Adrenal gland (tissue), 9 donors: ENCODE measurements at regions not wholly inside any gene's neighbourhood (a gene's known extent, or its start where the extent isn't known, plus 50 kb on each side); places are given as distances from the start of the nearest gene placed in this dataset.

Experiments used
- DNase-seq, 7 donors: peaks; one replicate each; pipeline ENCODE4 v3.0.0-alpha.2; 2019 to 2020
- H3K27ac ChIP-seq, 5 donors: fragments of 200-600 bp; sonication (generic) in 4 of 5; 1 replicate in 3 of 5; 2 replicates in 2 of 5; pipeline versions ENCODE4 v1.5.1 to v1.8.0; 2016 to 2020; ENCODE audit warnings: mild to moderate bottlenecking in 1 of 5
- H3K27me3 ChIP-seq: fragments of 200-600 bp; 2 replicates; pipeline ENCODE4 v1.8.0; 2021
- H3K36me3 ChIP-seq, 2 donors: fragments of 200-600 bp; replicated peaks in 1 of 2; 1 replicate in 1 of 2; 2 replicates in 1 of 2; pipeline versions ENCODE4 v1.5.1 to v1.8.0; 2018 to 2022
- H3K4me1 ChIP-seq, 2 donors: fragments of 200-600 bp; replicated peaks in 1 of 2; 1 replicate in 1 of 2; 2 replicates in 1 of 2; pipeline versions ENCODE4 v1.5.1 to v1.8.0; 2018 to 2021
- H3K4me3 ChIP-seq, 4 donors: fragments of 200-600 bp; sonication (generic) in 3 of 4; one replicate each; pipeline ENCODE4 v1.5.1; 2016 to 2018
- H3K9me3 ChIP-seq, 3 donors: fragments of 200-600 bp; sonication (generic) in 1 of 3; replicated peaks in 1 of 3; 1 replicate in 2 of 3; 2 replicates in 1 of 3; pipeline versions ENCODE4 v1.5.1 to v1.8.0; 2016 to 2021
- POLR2A ChIP-seq, 2 donors: fragments of 450-650 bp; IDR thresholded peaks; one replicate each; pipeline ENCODE4 v1.6.1; 2017; ENCODE audit warnings: antibody characterized with exemption in 2 of 2, mild to moderate bottlenecking in 2 of 2, moderate library complexity in 1 of 2
- WGBS, 4 donors: extraction: QIAGEN DNeasy Blood & Tissue Kit in 2 of 4; methylation state at CpG; one replicate each; pipeline versions ENCODE4 v1.1.5 to v1.1.7; 2013 to 2017; 5-methylcytosine and 5-hydroxymethylcytosine counted together
- intact Hi-C, 2 donors: fragments of 100-400 bp; cut with DNase I; formaldehyde crosslinking; loops; one replicate each; pipeline versions ENCODE4 v1.14.1 to v1.15.0; 2022 to 2023
- TF ChIP-seq, protein P1 (sequence below), 6 experiments: fragments of 450-650 bp in 4 of 6; fragments of 200-600 bp in 2 of 6; sonication (generic) in 1 of 6; IDR thresholded peaks; 1 replicate in 5 of 6; 2 replicates in 1 of 6; pipeline versions ENCODE4 v1.5.1 to v1.8.0; 2016 to 2021; ENCODE audit warnings: antibody characterized with exemption in 6 of 6, mild to moderate bottlenecking in 2 of 6, moderate library complexity in 1 of 6
- donor health status: healthy with polysubstance abuse.
- donor health status: Bipolar disorder and iron deficiency.
- donor health status: DM: yes; HTN: yes; CAD: no.
- donor health status: DM: no; HTN: no; CAD: no.
- donor health status: DM: no; HTN: no; CAD: no.

DNA sequence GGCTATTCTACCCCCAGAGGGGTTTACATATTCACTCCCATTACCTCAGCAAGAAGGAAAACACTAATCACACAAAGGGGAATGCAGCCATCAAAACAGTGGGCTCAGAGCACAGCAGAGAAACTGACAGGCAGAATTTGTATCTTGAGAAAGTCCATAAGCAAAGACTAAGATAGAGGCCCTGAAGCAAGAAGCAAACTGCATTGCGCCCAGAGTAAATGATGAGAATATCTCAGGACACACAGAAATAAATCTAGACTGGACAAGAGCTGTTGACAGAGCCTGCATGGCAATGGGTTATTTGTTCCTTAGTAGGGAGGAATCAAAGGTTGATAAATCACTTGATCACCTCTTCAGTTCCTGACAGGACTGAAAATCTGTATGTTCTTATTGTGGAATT is 440.7 kb upstream of the CELF2 start:
- TF ChIP-seq, protein P1, sequence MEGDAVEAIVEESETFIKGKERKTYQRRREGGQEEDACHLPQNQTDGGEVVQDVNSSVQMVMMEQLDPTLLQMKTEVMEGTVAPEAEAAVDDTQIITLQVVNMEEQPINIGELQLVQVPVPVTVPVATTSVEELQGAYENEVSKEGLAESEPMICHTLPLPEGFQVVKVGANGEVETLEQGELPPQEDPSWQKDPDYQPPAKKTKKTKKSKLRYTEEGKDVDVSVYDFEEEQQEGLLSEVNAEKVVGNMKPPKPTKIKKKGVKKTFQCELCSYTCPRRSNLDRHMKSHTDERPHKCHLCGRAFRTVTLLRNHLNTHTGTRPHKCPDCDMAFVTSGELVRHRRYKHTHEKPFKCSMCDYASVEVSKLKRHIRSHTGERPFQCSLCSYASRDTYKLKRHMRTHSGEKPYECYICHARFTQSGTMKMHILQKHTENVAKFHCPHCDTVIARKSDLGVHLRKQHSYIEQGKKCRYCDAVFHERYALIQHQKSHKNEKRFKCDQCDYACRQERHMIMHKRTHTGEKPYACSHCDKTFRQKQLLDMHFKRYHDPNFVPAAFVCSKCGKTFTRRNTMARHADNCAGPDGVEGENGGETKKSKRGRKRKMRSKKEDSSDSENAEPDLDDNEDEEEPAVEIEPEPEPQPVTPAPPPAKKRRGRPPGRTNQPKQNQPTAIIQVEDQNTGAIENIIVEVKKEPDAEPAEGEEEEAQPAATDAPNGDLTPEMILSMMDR (IDR thresholded peaks at IDR 0.05) = no peak
- TF ChIP-seq POLR2A (IDR thresholded peaks at IDR 0.05) = no peak
- H3K4me3 ChIP-seq = no peak overlapping the region
- WGBS, 4 donors = 86 to 96% (median 95%) methylated on average over 1 of the region's 1 CpG
- peaks cover 0 to 7% of the 10 kb centered on the region in 2 donors for H3K4me1 ChIP-seq
- no peaks in the 10 kb centered on the region for H3K27me3 ChIP-seq
- no peak for DNase-seq
- H3K27ac ChIP-seq = no peak overlapping the region
- intact Hi-C loops = no loop called here
- H3K36me3 ChIP-seq = no peaks in the 10 kb centered on the region
- H3K9me3 ChIP-seq = no peaks in the 10 kb centered on the region

DNA sequence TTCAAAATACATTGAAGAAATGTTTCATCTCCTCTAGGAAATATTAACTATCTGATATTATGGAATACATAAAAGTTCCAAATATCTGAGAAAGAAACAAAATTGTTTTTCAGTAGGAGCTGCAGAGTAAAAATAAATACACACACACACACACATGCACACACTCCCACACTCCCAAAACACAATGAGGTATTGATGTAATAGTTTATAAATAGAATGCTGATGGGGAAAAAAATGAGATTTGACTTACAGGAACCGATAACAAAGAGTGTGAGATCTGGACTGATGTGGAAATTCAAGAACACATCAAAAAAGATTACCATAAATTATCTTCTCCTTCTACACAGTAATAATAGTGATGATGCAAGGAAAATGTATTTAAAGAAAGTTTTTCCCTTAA is 438.0 kb upstream of the CELF2 start:
- H3K9me3 ChIP-seq = no peaks in the 10 kb centered on the region
- no peaks in the 10 kb centered on the region for H3K27me3 ChIP-seq
- H3K4me1 ChIP-seq = peaks cover 0 to 7% of the 10 kb centered on the region in 2 donors
- no peak for DNase-seq
- no peaks in the 10 kb centered on the region for H3K36me3 ChIP-seq
- no peak overlapping the region for H3K27ac ChIP-seq
- intact Hi-C loops = no loop called here
- TF ChIP-seq POLR2A (IDR thresholded peaks at IDR 0.05) = no peak
- TF ChIP-seq, protein P1 (IDR thresholded peaks at IDR 0.05) = no peak
- 61 to 78% (median 67%) methylated on average over 1 of the region's 1 CpG for WGBS, 4 donors
- H3K4me3 ChIP-seq = no peak overlapping the region

DNA sequence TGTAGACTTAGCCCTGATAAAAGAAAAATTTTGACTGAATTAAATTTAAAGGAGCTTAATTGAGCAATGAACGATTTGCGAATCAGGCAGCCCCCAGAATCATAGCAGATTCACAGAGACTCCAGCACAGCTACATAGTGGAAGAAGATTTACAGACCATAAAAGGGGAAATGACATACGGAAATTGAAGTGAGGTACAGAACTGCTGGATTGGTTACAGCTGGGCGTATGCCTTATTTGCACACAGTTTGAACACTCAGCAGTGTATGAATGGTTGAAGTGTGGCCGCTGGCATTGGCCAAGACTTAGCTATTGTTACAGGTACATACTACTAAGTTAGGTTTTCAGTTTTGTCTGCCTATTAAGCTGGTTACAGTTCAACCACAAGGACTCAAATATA is 433.5 kb upstream of the CELF2 start:
- no peak for DNase-seq
- no peaks in the 10 kb centered on the region for H3K27me3 ChIP-seq
- TF ChIP-seq, protein P1 (IDR thresholded peaks at IDR 0.05) = no peak
- TF ChIP-seq POLR2A (IDR thresholded peaks at IDR 0.05) = no peak
- H3K9me3 ChIP-seq = no peaks in the 10 kb centered on the region
- intact Hi-C loops = no loop called here
- H3K4me1 ChIP-seq = no peaks in the 10 kb centered on the region
- no peak overlapping the region for H3K4me3 ChIP-seq
- no peaks in the 10 kb centered on the region for H3K36me3 ChIP-seq
- WGBS, 4 donors = 74 to 88% (median 80%) methylated on average over 5 of the region's 5 CpGs
- no peak overlapping the region for H3K27ac ChIP-seq

DNA sequence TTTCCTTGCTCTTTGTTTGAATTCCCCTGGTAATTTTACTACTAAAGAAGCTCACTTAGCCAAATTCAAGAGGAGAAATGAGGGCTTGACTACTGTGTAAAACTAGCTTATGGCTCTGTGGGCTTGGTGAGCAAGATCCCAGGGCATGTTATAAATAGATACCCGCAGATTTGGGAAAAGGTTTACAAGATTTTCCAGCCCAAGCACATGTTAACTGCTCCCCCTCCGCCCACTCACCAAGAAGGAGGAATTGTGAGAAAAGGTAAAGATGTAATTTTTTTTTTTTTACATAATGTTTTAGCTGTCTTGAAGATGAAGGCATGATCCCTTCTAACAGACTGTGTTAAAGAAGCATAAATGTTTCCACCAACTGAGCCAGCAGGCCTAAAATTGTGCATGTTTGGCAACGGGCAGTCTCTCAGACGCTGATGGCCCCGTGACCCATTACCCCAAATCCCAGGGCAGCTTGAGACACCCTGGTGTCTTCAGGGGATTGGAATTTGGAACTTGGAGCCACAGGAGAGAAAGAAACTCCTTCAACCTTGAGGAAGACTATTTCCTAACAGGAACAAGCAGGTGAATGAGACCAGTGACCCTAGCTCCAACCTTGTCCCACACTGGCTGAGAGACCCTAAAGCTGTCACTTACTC is 429.8 kb upstream of the CELF2 start:
- no peak for DNase-seq

More for the DNA sequence above, 429.8 kb upstream of the CELF2 start:
- no peak overlapping the region for H3K27ac ChIP-seq
- 87 to 95% (median 91%) methylated on average over 5 of the region's 5 CpGs for WGBS, 4 donors
- no peaks in the 10 kb centered on the region for H3K36me3 ChIP-seq
- intact Hi-C loops = no loop called here
- no peaks in the 10 kb centered on the region for H3K27me3 ChIP-seq
- H3K9me3 ChIP-seq = no peaks in the 10 kb centered on the region
- TF ChIP-seq, protein P1 (IDR thresholded peaks at IDR 0.05) = no peak
- no peak for TF ChIP-seq POLR2A (IDR thresholded peaks at IDR 0.05)
- no peak overlapping the region for H3K4me3 ChIP-seq
- no peaks in the 10 kb centered on the region for H3K4me1 ChIP-seq
